ENCODE measurements at regions not wholly inside any gene's neighbourhood (a gene's known extent, or its start where the extent isn't known, plus 50 kb on each side); places are given as distances from the start of the nearest gene placed in this dataset.

DNA sequence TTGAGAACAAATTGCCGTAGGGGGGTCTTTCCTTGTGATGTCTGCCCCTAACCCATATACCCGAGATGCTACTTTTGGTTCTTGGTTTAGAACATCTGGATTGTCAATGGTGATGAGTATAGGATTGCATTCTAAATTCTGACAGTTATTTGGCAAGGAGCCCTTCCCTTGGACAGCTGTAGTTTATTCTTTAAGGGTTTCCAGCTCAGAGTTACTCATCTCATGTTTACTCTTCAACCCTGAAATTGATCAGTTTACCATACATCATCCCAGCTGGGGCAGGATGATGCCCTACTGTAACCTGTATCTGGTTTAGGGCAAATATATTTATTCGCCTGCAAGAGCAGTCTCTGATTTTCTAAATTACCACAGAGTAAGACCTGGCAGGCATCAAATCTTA is 85.7 kb upstream of the XCR1 start:
- no peak for DNase-seq

DNA sequence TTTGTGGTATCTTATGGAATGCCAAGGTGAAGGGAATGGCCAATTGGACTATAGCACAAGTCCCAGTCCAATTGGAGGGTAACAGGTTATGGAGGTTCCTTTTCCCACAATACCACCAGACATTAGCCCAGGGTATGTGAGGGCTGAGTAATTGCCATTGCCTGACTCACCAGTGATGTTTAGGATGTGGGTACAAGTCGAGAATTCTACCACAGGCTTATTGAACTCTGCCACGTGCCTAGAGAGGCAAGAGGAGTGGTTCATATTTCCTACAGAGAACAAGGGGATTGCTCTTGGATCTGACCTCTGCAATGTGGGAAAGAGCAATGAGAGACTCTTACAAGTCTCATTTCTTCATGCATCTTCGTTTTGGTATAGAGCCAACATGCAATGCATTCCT is 85.0 kb upstream of the XCR1 start:
- no peak for DNase-seq

DNA sequence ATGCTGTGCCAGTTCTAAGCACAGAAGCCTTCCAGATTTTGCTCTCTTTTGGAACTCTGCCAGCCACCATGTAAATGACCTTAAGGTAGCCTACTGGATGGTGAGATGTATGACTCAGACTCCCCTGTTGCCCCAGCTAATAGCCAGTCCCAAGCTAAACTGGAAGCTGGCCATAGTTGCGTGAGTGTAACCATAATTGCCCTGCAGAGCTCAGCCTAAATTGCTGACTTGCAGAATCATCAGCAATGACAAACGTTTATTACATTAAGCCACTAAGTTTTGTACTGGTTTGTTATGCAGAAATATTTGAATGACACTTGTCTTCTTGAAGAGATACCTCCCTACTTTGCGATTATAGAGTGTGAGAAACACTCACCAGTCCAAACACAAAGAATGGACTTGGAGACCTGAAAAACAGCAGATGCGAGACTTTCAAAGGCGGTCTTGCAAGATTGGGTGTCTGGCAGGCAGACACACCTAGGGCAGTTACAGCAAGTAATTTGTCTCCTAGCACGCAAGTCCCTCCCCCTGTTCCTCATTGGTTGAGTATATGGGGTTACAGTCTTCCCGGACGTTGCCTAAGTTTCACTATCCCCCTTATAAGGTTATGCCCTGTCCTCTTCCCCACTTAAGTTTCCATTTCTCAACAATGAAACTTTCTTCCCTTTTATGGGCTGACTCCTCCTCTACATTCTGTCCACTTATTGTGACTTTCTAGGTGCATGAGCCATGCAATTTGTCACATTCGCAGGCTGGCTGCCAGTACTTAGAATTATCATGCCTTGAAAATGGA is 83.6 kb upstream of the XCR1 start:
- DNase-seq: peak; percentile 62

DNA sequence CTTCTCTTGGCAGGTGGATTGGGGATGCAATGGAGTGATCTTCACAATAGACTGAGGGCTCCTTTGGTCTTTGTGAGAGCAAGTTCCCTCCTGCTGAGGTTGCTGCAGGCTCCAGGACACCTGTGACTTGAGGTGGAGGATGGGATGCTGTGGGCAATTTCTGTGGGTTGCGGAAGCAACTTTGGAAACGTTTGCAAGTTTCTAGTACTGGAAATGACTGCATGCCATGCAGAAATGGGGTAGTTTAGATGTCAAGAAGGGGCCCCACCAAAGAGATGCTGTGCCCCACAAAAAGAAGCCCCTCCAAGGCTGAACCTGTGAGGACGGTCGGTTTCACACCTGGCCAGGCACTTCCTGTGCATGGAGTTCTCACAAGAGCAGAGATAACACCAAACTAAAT is 80.4 kb upstream of the XCR1 start:
- DNase-seq: peak; percentile 63

DNA sequence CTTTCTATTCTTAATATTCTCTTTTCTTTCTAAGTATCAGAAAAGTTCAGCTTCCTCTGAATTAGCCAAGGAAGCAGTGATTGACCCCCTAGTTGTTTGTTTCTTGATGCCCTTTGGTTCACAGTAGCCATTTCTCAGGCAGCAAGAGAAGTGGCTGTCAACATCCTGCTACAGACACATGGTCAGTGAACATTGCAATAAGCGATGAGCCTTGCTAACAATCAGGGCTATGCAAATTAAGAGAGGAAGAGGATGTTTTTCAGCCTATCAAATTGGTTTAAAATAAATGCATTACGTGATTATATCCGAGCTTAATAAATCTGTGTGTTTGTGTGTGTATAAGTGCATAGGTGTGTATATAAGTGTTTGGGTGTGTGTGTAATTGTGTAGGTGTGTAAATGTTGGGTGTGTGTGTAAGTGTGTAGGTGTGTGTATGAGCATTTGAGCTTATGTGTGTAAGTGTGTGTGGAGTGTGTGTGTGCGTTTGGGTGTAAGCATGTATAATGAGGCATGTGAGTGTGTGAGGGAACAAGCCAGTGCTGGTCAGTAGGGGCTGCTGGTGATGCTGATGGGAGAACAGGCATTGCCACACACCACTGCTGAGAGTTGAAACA is 78.1 kb upstream of the XCR1 start:
- DNase-seq: no peak

DNA sequence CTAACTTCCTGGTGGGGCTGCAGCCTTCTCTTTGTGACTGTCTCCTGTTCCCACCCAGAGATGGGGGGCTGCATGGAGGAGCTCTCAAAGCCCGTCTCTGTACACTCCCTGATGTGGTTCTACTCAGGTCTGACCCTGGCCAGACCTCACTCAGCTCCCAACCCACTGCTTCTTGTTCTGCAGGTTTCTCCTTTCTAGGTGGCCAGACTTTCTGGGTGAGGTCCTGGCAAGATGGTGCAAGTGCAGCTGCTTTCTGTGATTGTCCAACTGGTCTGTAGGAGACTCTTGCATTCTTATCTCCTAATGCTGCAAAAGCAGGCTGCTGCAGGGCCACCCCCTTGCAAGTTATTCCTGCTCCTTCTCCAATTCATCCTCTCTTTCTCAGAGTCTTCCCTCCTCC is 77.4 kb upstream of the XCR1 start:
- DNase-seq: no peak

DNA sequence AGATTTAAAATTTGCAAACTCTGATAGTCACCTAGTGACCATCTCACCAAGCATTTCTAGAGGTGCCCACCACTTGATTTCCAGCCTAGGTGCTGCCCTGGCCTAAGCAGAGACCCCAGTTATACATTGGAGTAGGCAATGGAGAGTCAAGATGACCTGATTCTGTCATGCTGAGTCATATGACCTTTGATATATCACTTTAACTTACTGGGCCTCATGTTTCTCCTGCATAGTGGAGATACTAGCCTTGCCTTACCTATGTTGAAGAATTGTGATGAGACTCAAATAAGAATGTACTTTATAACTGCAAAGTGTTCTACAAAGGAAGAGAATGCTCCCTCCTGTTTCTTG is 75.5 kb upstream of the XCR1 start:
- DNase-seq: no peak

DNA sequence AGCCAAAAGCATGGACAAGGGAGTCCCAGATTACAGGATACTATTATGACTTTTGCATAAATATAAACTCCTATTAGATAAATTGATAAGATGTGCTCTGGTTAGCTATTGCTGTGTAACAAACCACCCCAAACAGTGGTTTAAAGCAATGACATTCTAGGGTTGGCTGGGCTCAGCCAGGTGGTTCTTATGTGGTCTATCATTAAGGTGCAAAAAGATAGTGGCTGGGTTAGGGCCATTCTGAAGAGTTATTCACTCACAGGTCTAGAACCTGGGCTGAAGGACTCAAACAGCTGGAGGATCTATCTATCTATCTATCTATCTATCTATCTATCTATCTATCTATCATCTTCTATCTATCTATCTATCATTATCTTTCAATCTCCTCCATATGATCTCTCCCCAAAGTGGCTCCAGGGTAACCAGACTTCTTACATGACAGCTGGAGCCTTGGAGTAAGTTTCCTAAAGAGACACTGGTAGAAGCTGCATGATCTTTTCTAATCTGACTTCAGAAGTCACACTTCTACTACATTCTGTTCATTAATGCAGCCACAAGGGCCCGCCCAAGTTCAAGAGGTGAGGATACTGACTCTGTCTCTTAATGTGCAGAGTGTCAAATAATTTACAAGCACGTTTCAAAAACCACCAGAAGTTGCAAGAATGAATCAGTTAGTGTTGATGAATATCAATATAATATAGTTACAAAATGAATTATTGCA is 74.9 kb upstream of the XCR1 start:
- DNase-seq: peak; percentile 52

DNA sequence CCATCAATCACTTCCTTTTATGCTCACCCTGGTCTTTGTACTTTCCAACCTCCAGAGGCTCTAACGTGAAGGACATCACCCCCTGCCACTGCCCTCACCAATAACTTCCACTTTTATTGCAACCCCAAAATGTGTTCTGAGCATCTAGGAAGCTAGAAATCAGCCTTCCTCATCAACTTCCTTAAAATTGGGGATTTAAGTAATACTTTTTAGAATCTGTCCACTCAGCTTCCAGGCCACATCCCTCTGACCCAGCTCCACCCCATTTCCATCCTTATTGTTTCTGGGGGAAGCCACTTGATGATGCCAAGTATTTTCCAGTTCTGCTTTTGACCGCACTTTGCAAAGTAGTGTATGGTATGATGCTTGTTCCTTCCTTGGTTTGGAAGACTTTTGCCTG is 73.5 kb upstream of the XCR1 start:
- DNase-seq: no peak

DNA sequence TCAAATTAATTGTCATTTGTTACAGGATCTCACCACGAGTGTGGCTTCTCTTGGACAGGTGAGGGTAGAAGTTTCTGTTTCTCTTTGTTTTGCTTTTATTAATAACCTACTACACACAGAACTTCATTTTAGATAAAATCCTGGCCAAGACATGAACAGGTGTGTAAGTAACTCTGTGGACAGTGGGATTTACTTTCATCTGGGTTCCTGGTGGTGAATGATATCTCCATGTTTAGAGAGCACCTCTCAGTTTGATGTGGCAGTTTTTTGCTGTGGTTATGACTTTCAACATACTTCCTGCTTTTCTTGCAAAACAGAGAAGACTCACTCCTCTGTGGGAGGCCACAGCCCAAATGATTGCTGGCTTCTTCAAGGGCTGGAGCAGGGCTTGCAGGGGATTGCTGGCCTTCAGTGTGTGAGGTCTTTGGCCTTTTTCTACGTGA is 71.1 kb upstream of the XCR1 start:
- peak; percentile 61 for DNase-seq

DNA sequence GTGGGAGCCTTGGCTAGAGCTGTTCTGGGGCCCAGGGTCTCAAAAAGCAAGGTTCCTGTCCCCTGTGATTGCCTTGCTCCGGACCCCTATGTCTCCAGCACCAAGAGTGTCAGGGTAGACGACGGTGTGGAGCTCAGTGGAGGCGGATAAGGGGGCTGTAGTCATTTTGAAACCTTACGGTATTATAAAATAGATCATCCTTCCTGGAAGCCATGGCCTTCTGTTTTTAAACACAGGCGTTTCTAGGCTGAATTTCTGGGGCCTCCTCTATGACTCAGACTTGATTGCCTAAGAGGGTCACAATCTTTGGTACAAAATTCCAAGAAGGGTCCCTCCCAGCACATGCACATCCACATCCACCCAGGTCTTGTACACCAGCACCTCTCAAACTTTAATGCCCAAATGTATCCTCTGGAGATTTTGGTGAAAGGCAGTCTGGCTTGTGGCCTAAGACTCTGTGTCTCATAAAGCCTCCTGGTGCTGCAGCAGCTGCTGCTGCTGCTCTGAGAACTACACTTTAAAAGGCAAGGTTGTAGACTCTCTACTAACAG is 70.5 kb upstream of the XCR1 start:
- peak; percentile 56 for DNase-seq

DNA sequence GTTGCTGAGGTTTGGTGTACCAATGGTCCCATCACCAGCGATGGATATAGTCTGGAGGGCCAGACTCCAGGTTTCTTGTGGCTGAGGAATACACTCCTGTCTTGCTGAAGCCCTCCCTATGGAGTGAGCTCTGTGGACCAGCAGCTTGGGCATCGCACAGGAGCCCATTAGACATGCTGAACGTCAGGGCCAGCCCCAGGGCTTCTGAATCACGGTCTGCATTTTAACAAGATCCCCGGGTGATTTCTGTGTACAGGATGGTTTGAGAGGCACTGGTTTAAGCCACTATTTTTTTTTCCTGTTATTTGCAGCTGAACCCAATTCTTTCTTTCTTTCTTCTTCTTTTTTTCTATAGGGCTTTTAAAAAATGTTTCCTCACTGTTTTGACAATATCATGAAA is 69.5 kb upstream of the XCR1 start:
- no peak for DNase-seq

DNA sequence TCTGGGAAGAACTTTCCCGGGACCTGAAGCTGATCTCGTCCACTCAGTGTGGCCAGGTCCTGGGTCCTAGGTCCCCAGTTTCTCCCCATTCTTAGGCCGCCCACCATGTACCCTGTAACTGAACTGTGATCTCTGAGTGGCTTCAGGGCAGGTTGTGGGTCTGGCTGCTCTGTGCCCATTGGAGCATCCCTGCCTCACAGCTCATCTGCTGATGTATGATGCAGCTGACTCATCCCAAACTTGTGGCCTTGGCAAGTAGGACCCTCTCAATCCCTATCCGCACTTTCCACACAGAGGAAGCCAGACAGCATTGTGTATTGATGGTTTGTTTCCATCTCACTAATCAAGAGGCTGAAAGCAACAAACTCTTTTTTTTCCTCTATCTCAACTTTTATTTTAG is 69.1 kb upstream of the XCR1 start:
- DNase-seq: no peak

DNA sequence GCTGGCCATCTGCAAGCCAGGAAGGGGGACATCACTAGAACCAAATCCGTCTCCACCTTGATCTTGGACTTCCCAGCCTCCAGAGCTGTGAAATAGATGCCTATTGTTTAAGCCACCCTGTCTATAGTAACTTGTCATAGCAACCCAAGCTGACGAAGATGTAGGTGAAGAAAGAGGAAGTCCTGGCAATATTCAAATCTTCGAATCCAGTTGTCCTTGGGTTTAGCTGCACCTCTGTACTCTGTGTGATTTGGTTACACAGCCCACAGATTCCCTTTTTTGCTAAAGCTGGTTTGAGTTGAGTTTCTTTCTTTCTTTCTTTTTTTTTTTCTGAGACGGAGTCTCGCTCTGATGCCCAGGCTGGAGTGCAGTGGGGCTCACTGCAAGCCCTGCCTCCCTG is 68.0 kb upstream of the XCR1 start:
- no peak for DNase-seq

DNA sequence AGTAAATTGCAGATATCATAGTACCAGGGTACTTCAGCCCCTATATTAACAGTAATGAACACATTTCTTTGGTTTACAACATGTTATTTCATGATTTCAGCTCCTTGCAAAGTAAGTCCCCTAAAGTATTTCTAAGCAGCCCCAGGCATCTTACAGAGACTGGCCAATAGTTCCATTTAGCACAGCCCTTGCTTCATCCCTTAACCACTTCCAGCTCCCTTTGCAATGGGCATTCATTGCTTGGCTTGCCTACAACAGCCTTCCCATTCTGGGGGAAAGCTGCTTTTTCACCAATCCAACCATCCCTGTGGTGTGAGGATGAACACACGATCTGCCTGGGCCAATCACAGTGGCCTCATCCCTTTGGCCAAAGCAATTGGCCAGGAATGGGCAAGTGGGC is 67.2 kb upstream of the XCR1 start:
- DNase-seq: no peak

DNA sequence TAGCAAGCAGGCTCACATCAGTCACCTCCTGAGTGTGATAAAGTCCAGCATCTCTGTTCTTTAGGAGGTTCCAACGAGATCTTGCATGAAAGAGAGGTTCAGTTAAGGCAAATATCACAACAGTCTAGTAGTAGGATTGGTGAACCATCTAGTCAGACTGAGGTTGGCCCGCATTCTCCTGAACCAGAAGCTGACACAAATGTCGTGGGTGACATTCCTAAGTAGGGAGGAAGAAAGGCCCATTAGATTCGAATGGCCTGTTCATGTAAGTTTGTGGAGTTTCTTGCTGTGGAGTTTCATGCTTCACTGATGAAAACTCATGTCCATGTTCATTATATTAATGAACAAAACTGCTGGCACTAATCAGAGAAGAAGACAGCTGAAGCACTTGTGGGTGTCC is 66.7 kb upstream of the XCR1 start:
- DNase-seq: no peak

DNA sequence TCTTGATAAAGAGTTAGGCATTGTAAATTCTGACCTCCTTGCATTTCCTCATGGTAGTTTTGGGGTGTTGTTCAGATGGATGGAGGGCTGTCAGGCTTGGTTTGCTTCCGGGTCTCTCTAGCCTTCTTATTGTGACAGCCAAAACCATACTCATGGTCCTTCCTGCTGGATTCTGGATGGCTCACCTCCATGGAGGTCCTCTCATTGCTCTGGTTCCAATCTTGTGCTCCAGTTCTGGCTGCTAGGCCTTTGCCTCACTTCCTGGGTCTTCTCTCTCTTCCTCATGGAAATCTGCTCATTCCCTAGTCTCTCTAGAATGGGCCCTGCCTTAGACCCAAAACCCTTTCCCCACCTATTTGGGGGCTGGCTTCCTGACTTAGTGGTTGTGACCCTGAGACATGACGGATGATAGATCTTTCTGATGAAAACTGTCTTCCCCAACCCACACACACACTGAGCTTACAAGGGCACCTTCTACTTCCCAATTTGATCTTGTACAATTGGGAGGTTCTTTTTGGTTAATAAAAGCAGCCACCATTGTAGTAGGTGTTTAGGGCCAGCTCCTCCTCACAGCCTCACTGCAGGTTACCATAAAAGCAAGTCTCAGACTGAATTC is 66.2 kb upstream of the XCR1 start:
- no peak for DNase-seq

DNA sequence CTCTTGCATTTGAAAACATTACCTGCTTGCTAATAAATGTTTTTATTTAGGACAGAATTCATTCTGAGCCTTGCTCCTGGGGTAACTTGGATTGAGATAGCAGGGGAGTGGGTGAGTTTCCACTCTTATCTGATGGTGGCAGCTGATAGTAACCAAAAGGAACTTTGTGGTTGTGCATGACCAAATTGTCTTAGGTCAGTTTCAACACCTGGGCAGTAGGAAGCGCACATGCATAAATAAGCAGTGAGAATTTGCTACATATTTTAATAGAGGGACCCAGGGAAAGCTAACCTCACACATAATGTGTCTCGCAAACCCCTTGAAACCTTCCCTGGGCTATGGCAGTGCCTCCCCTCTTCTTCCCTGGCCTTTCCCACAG is 65.4 kb upstream of the XCR1 start:
- DNase-seq: no peak

DNA sequence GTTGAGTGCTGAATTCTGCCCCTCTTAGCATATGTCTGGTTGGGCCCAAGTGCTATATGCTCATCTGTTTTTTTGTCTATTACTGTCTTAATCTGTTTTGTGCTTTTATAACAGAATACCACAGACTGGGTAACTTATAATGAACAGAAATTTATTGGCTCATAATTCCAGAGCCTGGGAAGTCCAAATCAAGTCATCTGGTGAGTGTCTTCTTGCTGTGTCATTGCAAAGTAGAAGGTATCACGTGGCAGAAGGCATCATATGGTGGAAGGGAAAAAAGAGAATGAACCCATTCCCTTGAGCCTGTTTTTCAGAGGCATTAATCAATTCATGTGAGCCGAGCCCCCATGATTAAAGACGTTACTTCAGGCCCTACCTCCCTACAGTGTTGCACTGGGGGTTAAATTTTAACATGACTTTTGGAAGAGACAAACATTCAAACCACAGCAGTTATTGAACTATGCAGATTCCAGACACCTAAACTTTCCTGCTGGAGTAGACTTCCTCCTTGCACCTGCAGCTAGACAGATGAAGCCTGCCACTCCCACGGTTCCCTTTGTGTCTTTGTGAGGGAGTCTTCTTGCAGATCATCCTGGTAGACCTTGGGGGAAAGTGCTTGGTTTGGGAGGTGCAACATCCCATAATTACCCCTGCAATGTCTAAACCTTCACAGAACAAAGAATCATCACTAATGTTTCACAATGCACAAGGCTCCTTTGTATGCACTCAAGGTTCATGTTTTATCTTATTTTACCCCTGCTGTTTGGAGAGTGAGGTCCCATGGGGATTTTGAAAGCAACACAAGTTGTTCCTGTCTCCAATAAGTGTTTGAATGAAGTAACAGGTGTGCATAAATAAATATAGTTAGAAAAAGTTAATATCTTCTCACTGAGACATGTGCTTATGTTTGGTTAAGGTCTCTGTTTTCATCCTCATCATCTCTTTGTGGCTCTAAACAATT is 64.7 kb upstream of the XCR1 start:
- DNase-seq: no peak

DNA sequence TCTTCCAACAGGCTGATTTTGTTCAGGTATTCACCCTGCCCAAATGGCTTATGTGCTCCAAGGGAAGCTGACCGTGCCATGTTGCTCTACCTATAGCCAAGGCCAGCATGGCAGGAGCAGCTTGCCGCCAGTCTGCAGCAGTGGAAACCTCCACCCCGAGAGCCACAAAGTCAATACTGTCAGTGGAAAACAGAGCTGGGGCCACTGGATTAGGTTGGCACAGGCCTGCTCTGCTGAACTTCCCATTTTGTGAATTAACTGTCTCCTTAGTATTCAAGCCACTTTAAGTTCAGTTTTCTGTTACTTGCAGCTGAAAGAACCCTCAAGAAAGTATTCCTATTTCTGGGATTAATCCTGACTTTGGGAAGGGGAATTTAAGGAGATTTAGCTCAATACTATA is 63.8 kb upstream of the XCR1 start:
- no peak for DNase-seq

DNA sequence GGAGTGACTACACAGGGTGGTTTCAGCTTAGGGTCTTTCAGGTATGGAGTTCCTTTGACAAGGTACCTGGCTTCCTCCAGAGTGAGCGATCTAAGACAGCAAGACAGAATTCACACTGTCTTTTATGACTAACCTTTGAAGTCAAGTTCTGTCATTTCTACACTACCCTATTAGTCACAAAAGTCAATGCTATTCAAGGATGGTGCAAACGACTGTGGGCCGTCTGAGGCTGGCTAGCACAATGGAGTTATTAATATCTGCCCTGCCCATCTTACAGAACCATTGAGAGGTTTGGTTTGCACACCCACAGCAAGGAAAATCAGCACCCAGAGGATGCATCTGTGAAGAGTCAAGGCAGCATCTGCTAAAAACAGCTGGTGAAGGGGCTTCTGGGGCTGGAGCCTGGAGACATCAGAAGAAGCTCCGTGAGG is 62.9 kb upstream of the XCR1 start:
- DNase-seq: peak; percentile 58

Data from NK-92 treated with Interleukin-12 subunit alpha and Interleukin-12 subunit beta, amount 100 ng/mL, for 24 hours (cell line).